NCI-H2029 (cell line): ENCODE measurements at regions not wholly inside any gene's neighbourhood (a gene's known extent, or its start where the extent isn't known, plus 50 kb on each side); places are given as distances from the start of the nearest gene placed in this dataset.
"Not testable (repeated sequence)": the region's sequence is repeated elsewhere in the genome, so short reads cannot be mapped to it uniquely, and the experiment has no call there.

Experiments used
- DNase-seq: peaks from one replicate; lab custom pipeline; 2025; lab: John Stamatoyannopoulos, UW

- no peak for DNase-seq
Observed at GRCh38 chr2:35938838-35939237, 416.7 kb upstream of the CRIM1 start.

GRCh38 chr2:35933031-35933430 lies 422.5 kb upstream of the CRIM1 start:
- DNase-seq, result no peak

GRCh38 chr2:35932276-35932963 lies 423.2 kb upstream of the CRIM1 start:
- no peak for DNase-seq

DNA sequence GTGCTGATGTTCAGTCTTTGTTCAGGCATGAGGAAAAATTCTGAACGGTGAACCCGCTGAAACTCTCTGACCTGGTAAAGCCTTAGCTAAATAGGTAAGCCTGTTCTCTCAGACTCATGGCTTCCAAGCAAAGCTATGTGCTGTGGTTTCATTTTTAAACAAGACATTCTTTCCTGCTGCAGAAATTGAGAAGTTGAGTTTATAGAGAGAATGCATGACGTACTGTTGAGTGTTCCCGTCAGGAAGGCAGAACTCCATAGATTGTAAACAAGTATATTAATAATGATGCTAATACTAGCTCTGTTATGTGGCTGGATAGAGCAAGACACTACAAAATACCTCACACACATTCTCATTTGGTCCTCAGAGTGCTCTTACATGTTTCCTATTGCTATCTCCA lies 424.0 kb upstream of the CRIM1 start:
- DNase-seq, result no peak

GRCh38 chr2:35931115-35931514 lies 424.5 kb upstream of the CRIM1 start:
- no peak for DNase-seq

DNA sequence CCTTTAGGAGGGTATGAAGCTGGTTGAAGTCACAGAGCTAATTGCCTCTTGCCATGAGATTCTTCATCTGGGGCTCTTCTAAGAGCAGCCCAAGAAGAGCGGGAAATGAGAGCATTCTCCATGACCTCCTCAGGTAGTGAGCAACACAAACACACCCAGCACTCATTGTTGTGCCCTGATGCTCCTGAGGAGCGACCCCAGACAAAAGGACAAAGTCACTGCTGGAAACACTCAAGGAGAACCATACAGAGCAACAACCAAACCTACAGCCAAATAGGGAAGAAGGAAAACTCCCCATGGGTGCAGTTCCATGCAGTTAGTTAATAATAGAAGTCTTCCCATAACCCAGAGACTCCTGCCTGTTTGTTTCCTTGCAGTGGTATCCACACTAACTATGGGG lies 426.0 kb upstream of the CRIM1 start:
- no peak for DNase-seq

DNA sequence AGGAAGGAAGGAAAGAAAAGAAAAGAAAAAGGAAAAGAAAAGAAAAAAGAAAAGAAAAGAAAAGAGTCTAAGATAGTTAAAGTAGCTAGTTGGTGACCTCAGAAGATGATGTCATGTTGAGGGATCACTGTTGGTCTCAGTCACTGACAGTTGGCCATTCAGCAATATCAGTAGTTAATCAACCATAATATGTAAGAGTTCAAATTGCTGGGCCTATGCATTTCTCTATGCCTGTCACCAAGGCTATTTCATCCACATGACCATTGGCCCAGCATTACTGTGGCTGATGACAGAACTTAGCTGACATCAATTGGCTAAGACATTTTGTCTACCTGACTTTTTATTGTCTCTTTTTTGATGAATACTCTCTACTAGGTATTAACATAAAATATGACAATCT lies 435.5 kb upstream of the CRIM1 start:
- no peak for DNase-seq

- DNase-seq, result no peak
Observed at GRCh38 chr2:35915261-35915660, 440.3 kb upstream of the CRIM1 start.

DNA sequence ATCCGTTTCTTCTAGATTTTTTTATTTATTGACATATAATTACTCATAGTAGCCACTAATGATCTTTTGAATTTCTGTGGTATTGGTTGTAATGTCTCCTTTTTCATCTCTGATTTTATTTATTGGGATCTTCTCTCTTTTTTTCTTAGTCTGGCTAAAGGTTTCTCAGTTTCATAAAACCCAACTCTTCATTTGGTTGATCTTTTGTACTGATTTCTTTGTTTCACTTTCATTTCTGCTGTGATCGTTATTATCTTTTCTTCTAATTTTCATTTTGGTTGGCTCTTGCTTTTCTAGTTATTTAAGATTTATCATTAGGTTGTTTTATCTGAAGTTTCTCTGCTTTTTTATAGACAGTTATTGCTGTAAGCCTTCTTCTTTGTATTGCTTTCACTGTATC lies 463.6 kb upstream of the CRIM1 start:
- no peak for DNase-seq

GRCh38 chr2:35891528-35891927 lies 464.1 kb upstream of the CRIM1 start:
- no peak for DNase-seq

GRCh38 chr2:35887146-35887545 lies 468.4 kb upstream of the CRIM1 start:
- no peak for DNase-seq

GRCh38 chr2:35873921-35874320 lies 481.7 kb upstream of the CRIM1 start:
- no peak for DNase-seq

DNA sequence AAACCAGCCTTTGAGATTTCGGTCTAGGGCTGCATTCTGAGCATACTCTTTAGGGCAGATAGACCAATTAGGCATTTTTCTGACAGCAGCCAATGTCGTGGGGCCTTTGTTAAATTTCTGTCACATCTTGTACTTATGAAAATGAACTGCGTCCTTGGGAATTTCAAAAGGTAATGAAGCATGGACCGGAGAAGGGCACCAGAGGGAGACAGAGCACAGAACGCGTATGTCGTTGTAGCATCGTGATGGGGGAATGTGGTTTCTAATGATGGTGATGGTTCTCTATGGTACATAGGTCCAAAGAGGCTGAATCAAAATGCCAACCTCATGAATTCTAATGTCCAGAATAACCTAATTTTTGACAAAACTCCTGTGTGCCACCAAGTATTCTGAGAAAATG lies 483.9 kb upstream of the CRIM1 start:
- DNase-seq, result no peak

DNA sequence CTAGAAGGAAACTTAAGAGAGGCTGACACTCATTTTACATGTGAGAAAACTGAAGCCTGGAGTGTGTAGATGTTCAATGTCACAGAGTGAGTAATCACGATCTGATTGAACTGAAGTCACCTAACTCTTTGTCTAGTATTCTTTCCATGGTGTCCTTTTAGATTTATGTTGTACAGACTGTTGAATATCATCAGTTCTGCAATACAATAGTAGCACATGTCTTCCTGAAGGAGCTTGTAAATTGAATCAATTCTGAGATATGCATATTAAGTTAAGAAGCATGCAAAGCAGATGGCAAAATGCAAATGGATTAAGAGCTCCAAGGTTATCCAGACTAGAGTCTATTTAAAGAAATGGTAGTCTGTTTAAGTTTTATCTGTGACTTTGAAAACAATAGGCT lies 484.9 kb upstream of the CRIM1 start:
- DNase-seq, result no peak

DNA sequence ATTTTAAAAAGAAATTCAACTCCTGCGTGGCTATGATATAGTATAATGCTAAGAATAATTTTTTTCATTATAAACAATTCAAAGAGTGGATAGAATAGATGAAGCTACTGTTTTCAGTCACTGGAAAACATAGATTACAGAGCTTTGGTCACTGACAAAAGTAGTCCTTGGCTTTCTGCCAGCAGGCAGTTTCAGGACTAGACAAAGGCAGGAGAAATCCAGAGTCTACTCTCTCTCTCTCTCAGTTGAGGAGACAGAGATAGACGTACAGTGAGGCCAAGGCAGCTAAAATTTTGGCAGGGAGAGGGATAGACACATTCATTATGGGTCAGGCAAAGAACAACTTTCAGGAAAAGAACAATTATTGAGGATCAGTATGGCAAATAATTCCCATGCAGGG lies 491.4 kb upstream of the CRIM1 start:
- DNase-seq, result no peak

- no peak for DNase-seq
Observed at GRCh38 chr2:35858216-35858615, 497.4 kb upstream of the CRIM1 start.

- no peak for DNase-seq
Observed at GRCh38 chr2:35857498-35857897, 498.1 kb upstream of the CRIM1 start.

DNA sequence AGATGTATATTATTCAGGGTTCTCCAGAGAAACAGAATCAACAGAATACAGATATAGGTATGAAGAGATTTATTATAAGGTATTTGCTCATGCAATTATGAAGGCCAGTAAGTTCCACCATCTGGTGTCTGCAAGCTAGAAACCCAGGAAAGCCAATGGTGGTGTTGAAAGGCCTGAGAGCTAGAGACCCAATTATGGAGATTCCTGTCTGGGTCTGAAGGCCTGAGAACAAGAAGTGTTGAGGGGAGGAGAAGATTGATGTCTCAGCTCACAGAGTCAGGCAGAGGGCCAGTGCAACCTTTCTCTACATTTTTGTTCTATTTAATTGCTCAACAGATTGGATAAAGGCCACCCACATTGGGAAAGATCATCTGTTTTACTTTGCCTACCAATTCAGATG lies 524.2 kb upstream of the CRIM1 start:
- no peak for DNase-seq

DNA sequence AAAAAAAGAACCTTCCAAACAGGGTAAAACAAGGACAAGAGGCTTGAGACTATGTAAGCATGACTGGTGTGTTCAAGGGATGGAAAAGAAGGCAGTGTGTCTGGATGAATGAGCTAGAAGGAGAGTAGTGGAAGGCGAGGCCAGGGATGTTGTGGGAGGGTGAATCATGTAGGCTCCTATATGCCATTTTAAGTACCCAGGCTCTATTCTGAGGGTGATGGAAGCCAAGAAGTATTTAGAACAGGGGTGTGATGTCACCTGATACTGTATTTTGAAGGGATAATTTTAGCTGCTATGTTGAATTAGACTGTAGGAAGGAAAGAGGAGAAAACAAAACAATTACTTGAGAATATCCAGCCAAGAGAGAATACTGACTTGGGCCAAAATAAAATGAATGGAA lies 524.7 kb upstream of the CRIM1 start:
- DNase-seq, result no peak

GRCh38 chr2:35827086-35827485 lies 528.5 kb upstream of the CRIM1 start:
- no peak for DNase-seq

GRCh38 chr2:35822716-35823115 lies 532.9 kb upstream of the CRIM1 start:
- no peak for DNase-seq

- no peak for DNase-seq
Observed at GRCh38 chr2:35821675-35822074, 533.9 kb upstream of the CRIM1 start.

GRCh38 chr2:35820391-35820790 lies 535.2 kb upstream of the CRIM1 start:
- DNase-seq, result no peak

- DNase-seq, result no peak
Observed at GRCh38 chr2:35819033-35819432, 536.5 kb upstream of the CRIM1 start.

DNA sequence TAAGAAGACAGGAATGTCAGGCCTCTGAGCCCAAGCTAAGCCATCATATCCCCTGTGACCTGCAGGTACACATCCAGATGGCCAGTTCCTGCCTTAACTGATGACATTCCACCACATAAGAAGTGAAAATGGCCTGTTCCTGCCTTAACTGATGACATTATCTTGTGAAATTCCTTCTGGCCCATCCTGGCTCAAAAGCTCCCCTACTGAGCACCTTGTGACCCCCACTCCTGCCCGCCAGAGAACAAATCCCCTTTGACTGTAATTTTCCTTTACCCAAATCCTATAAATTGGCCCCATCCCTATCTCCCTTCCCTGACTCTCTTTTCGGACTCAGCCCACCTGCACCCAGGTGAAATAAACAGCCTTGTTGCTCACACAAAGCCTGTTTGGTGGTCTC lies 537.2 kb upstream of the CRIM1 start:
- DNase-seq, result not testable (repeated sequence)
